ENCODE measurements at regions not wholly inside any gene's neighbourhood (a gene's known extent, or its start where the extent isn't known, plus 50 kb on each side); places are given as distances from the start of the nearest gene placed in this dataset.

- Mint-ChIP-seq H3K4me3 (no peak overlapping the region), H3K27ac (no peak overlapping the region), H3K27me3 (peaks cover 73% of the 10 kb centered on the region), H3K36me3 (ENCODE audit: low read depth) (no peaks in the 10 kb centered on the region), H3K4me1 (ENCODE audit: low read depth) (peaks cover 4% of the 10 kb centered on the region), H3K9me3 (peaks cover 7% of the 10 kb centered on the region)
- DNase-seq = no peak
These were observed 149.9 kb upstream of the AFDN start for GRCh38 chr6:167676666-167677421.

- Mint-ChIP-seq H3K36me3 (ENCODE audit: low read depth) (no peaks in the 10 kb centered on the region), H3K4me1 (ENCODE audit: low read depth) (peaks cover 4% of the 10 kb centered on the region), H3K27ac (no peak overlapping the region), H3K4me3 (no peak overlapping the region), H3K27me3 (peaks cover 78% of the 10 kb centered on the region), H3K9me3 (peaks cover 2% of the 10 kb centered on the region)
- no peak for DNase-seq
These were observed 149.3 kb upstream of the AFDN start for GRCh38 chr6:167677422-167677789.

GRCh38 chr6:167678102-167679101, 148.3 kb upstream of the AFDN start:
- Mint-ChIP-seq H3K9me3 (no peaks in the 10 kb centered on the region), H3K4me1 (ENCODE audit: low read depth) (peaks cover 4% of the 10 kb centered on the region), H3K27me3 (peaks cover 87% of the 10 kb centered on the region), H3K36me3 (ENCODE audit: low read depth) (no peaks in the 10 kb centered on the region), H3K4me3 (no peak overlapping the region), H3K27ac (no peak overlapping the region)
- DNase-seq = no peak

- Mint-ChIP-seq H3K4me1 (ENCODE audit: low read depth) (peaks cover 4% of the 10 kb centered on the region), H3K9me3 (no peaks in the 10 kb centered on the region), H3K27me3 (peaks cover 94% of the 10 kb centered on the region), H3K4me3 (no peak overlapping the region), H3K27ac (no peak overlapping the region), H3K36me3 (ENCODE audit: low read depth) (no peaks in the 10 kb centered on the region)
- no peak for DNase-seq
These were observed 147.5 kb upstream of the AFDN start for GRCh38 chr6:167679122-167679736.

GRCh38 chr6:167679790-167680604, 146.7 kb upstream of the AFDN start:
- no peaks in the 10 kb centered on the region for H3K36me3 Mint-ChIP-seq (ENCODE audit: low read depth)
- no peak for DNase-seq
- peaks cover 5% of the 10 kb centered on the region for H3K4me1 Mint-ChIP-seq (ENCODE audit: low read depth)
- H3K27me3 Mint-ChIP-seq = peaks cover 96% of the 10 kb centered on the region
- H3K9me3 Mint-ChIP-seq = no peaks in the 10 kb centered on the region
- no peak overlapping the region for H3K27ac Mint-ChIP-seq
- H3K4me3 Mint-ChIP-seq = no peak overlapping the region

- Mint-ChIP-seq H3K4me3 (no peak overlapping the region), H3K36me3 (ENCODE audit: low read depth) (no peaks in the 10 kb centered on the region), H3K4me1 (ENCODE audit: low read depth) (peaks cover 7% of the 10 kb centered on the region), H3K27ac (no peak overlapping the region), H3K27me3 (peaks cover 97% of the 10 kb centered on the region), H3K9me3 (no peaks in the 10 kb centered on the region)
- no peak for DNase-seq
These were observed 146.0 kb upstream of the AFDN start for GRCh38 chr6:167680605-167681149.

- no peak for DNase-seq
- H3K9me3 Mint-ChIP-seq = no peaks in the 10 kb centered on the region
- no peak overlapping the region for H3K27ac Mint-ChIP-seq
- H3K4me1 Mint-ChIP-seq (ENCODE audit: low read depth) = peaks cover 7% of the 10 kb centered on the region
- no peak overlapping the region for H3K4me3 Mint-ChIP-seq
- H3K27me3 Mint-ChIP-seq = peaks cover 92% of the 10 kb centered on the region
- no peaks in the 10 kb centered on the region for H3K36me3 Mint-ChIP-seq (ENCODE audit: low read depth)
These were observed 144.6 kb upstream of the AFDN start for GRCh38 chr6:167682125-167682524.

- H3K27me3 Mint-ChIP-seq = peaks cover 89% of the 10 kb centered on the region
- no peak overlapping the region for H3K27ac Mint-ChIP-seq
- H3K4me3 Mint-ChIP-seq = no peak overlapping the region
- no peak for DNase-seq
- H3K36me3 Mint-ChIP-seq (ENCODE audit: low read depth) = no peaks in the 10 kb centered on the region
- H3K9me3 Mint-ChIP-seq = no peaks in the 10 kb centered on the region
- peaks cover 7% of the 10 kb centered on the region for H3K4me1 Mint-ChIP-seq (ENCODE audit: low read depth)
These were observed 144.1 kb upstream of the AFDN start for GRCh38 chr6:167682546-167683027.

GRCh38 chr6:167683028-167683862, 143.5 kb upstream of the AFDN start:
- Mint-ChIP-seq H3K36me3 (ENCODE audit: low read depth) (no peaks in the 10 kb centered on the region), H3K4me1 (ENCODE audit: low read depth) (peaks cover 7% of the 10 kb centered on the region), H3K27ac (no peak overlapping the region), H3K4me3 (no peak overlapping the region), H3K27me3 (peaks cover 87% of the 10 kb centered on the region), H3K9me3 (no peaks in the 10 kb centered on the region)
- DNase-seq = no peak

- Mint-ChIP-seq H3K36me3 (ENCODE audit: low read depth) (no peaks in the 10 kb centered on the region), H3K9me3 (no peaks in the 10 kb centered on the region), H3K4me1 (ENCODE audit: low read depth) (peaks cover 2% of the 10 kb centered on the region), H3K4me3 (no peak overlapping the region), H3K27me3 (peaks cover 81% of the 10 kb centered on the region), H3K27ac (no peak overlapping the region)
- DNase-seq = no peak
These were observed 142.2 kb upstream of the AFDN start for GRCh38 chr6:167684276-167685104.

GRCh38 chr6:167685654-167686053, 141.1 kb upstream of the AFDN start:
- peaks cover 2% of the 10 kb centered on the region for H3K4me1 Mint-ChIP-seq (ENCODE audit: low read depth)
- DNase-seq = no peak
- H3K27ac Mint-ChIP-seq = no peak overlapping the region
- no peaks in the 10 kb centered on the region for H3K36me3 Mint-ChIP-seq (ENCODE audit: low read depth)
- peaks cover 78% of the 10 kb centered on the region for H3K27me3 Mint-ChIP-seq
- H3K4me3 Mint-ChIP-seq = no peak overlapping the region
- no peaks in the 10 kb centered on the region for H3K9me3 Mint-ChIP-seq

- H3K4me1 Mint-ChIP-seq (ENCODE audit: low read depth) = peaks cover 2% of the 10 kb centered on the region
- DNase-seq = no peak
- H3K4me3 Mint-ChIP-seq = no peak overlapping the region
- H3K9me3 Mint-ChIP-seq = no peaks in the 10 kb centered on the region
- H3K27ac Mint-ChIP-seq = no peak overlapping the region
- H3K36me3 Mint-ChIP-seq (ENCODE audit: low read depth) = no peaks in the 10 kb centered on the region
- peaks cover 78% of the 10 kb centered on the region for H3K27me3 Mint-ChIP-seq
These were observed 140.4 kb upstream of the AFDN start for GRCh38 chr6:167686204-167686893.
